GM12878 (cell line): ENCODE measurements at regions not wholly inside any gene's neighbourhood (a gene's known extent, or its start where the extent isn't known, plus 50 kb on each side); places are given as distances from the start of the nearest gene placed in this dataset.

Source experiments
- CTCF ChIP-seq, 3 experiments: IDR thresholded peaks in 2 of 3; conservative IDR thresholded peaks in 1 of 3; 2 replicates each; pipeline ENCODE4 v1.5.1; 2011; ENCODE audit warnings: low read depth in 3 of 3, low read length in 3 of 3, mild to moderate bottlenecking in 3 of 3, control low read depth in 2 of 3, moderate library complexity in 2 of 3, inconsistent platforms in 1 of 3, mixed read lengths in 1 of 3; ENCODE audit not compliant: control insufficient read depth in 2 of 3, insufficient read depth in 1 of 3; ENCODE audit errors: extremely low read depth in 1 of 3
- EZH2 ChIP-seq: IDR thresholded peaks from 2 replicates; pipeline ENCODE4 v1.6.1; 2012; ENCODE audit warnings: low read depth, mild to moderate bottlenecking, control low read depth, inconsistent platforms, low read length, borderline replicate concordance; ENCODE audit not compliant: control insufficient read depth
- JUND ChIP-seq: IDR thresholded peaks from 2 replicates; pipeline ENCODE4 v1.6.1; 2012; ENCODE audit warnings: low read depth, mild to moderate bottlenecking, low read length, improper control_type of control experiment, moderate library complexity
- MEF2A ChIP-seq: IDR thresholded peaks from 2 replicates; pipeline ENCODE4 v1.6.1; 2011; ENCODE audit warnings: low read depth, mild to moderate bottlenecking, low read length, moderate library complexity; ENCODE audit not compliant: insufficient read depth
- NR2C2 ChIP-seq: IDR thresholded peaks from 2 replicates; pipeline ENCODE4 v1.6.1; 2011; ENCODE audit warnings: borderline replicate concordance, low read depth; ENCODE audit not compliant: control insufficient read depth, insufficient read length
- SMC3 ChIP-seq: IDR thresholded peaks from 2 replicates; pipeline ENCODE4 v1.6.1; 2011; ENCODE audit warnings: low read length, improper control_type of control experiment, borderline replicate concordance
- SUZ12 ChIP-seq: fragments of 200-600 bp; sonication (generic); IDR thresholded peaks from one replicate; pipeline ENCODE4 v1.6.1; 2018; ENCODE audit warnings: antibody characterized with exemption, mild to moderate bottlenecking; ENCODE audit not compliant: unreplicated experiment
- TAF1 ChIP-seq: IDR thresholded peaks from 2 replicates; pipeline ENCODE4 v1.6.1; 2011; ENCODE audit warnings: mild to moderate bottlenecking, low read depth, low read length, borderline replicate concordance
- TF ChIP-seq, protein P1 (sequence below): fragments of 450-650 bp; IDR thresholded peaks from 2 replicates; pipeline ENCODE4 v1.6.1; 2018; ENCODE audit warnings: mild to moderate bottlenecking, low read depth, moderate library complexity; ENCODE audit not compliant: partially characterized antibody

DNA sequence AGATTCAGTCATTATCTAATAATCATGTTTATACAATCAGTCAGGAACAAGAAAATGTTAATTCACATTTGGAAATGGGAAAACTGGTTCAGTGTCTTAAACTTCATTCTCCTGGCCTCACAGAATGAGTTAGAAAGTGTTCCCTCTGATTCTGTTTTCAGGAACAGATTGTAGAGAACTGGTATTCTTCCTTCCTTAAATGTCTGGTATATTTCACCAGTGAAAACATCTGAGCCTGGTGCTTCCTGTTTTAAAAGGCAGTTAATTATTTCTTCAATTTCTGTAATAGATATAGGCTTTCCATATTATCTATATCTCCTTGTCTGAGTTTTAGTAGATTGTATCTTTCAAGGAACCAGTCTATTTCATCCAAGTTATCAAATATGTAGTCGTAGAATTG lies 97.1 kb upstream of the TMEM168 start:
- TF ChIP-seq CTCF (IDR thresholded peaks at IDR 0.05 in 2 of 3, conservative IDR thresholded peaks at IDR 0.05 in 1 of 3; ENCODE audit: control insufficient read depth in 2 of 3, extremely low read depth in 1 of 3, insufficient read depth in 1 of 3, low read depth in 3 of 3, low read length in 3 of 3), result no peak
- TF ChIP-seq EZH2, result no peak
- no peak for TF ChIP-seq NR2C2
- TF ChIP-seq TAF1, result no peak
- no peak for TF ChIP-seq SMC3
- no peak for TF ChIP-seq JUND
- TF ChIP-seq, protein P1, sequence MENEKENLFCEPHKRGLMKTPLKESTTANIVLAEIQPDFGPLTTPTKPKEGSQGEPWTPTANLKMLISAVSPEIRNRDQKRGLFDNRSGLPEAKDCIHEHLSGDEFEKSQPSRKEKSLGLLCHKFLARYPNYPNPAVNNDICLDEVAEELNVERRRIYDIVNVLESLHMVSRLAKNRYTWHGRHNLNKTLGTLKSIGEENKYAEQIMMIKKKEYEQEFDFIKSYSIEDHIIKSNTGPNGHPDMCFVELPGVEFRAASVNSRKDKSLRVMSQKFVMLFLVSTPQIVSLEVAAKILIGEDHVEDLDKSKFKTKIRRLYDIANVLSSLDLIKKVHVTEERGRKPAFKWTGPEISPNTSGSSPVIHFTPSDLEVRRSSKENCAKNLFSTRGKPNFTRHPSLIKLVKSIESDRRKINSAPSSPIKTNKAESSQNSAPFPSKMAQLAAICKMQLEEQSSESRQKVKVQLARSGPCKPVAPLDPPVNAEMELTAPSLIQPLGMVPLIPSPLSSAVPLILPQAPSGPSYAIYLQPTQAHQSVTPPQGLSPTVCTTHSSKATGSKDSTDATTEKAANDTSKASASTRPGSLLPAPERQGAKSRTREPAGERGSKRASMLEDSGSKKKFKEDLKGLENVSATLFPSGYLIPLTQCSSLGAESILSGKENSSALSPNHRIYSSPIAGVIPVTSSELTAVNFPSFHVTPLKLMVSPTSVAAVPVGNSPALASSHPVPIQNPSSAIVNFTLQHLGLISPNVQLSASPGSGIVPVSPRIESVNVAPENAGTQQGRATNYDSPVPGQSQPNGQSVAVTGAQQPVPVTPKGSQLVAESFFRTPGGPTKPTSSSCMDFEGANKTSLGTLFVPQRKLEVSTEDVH, result no peak
- no peak for TF ChIP-seq SUZ12
- TF ChIP-seq MEF2A, result no peak
